GM18502 (cell line): ENCODE measurements at regions not wholly inside any gene's neighbourhood (a gene's known extent, or its start where the extent isn't known, plus 50 kb on each side); places are given as distances from the start of the nearest gene placed in this dataset.
"Not testable (repeated sequence)": the region's sequence is repeated elsewhere in the genome, so short reads cannot be mapped to it uniquely, and the experiment has no call there.

Experiments
- ATAC-seq: cut with Tn5 transposase; IDR thresholded peaks from one replicate; pipeline ENCODE4 v1.9.1; 2021; ENCODE audit warnings: mild to moderate bottlenecking; ENCODE audit not compliant: unreplicated experiment, poor library complexity

GRCh38 chr4:9604031-9604892 is 160.0 kb downstream of the DEFB131A start:
- ATAC-seq: not testable (repeated sequence)

DNA sequence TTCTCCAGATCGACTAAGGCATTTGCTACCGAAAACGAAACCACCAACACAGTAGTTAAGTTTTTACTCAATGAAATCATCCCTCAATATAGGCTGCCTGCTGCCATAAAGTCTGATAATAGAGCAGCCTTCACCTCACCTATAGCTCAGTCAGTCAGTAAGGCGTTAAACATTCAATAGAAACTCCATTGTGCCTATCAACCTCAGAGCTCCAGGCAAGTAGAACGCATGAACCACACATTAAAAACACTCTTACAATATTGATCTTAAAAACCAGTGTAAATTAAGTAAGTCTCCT is 160.6 kb downstream of the DEFB131A start:
- ATAC-seq: not testable (repeated sequence)

DNA sequence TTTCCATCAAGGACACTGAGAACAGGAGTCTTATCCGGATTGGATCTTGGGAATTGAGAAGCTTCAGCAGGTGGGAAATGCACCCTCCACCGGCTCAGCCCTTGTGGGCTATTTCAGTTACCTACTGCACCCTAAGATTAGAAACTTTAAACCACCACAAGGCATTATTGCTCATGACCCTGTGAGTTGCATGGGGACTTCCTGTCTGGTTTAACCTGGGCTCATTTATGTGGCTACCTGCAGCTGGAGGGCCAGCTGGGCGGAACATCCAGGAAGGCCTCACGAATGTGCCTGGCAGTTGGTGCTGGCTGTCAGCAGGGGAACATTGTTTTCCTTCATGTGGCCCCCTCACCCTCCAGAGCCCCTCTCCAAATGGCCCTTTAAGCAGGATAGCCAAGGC is 164.1 kb downstream of the DEFB131A start:
- ATAC-seq: no peak

- not testable (repeated sequence) for ATAC-seq
These were observed 166.1 kb downstream of the DEFB131A start for GRCh38 chr4:9610321-9610720.

GRCh38 chr4:9611101-9611500 is 166.9 kb downstream of the DEFB131A start:
- ATAC-seq: no peak

GRCh38 chr4:9636411-9636810 is 145.0 kb upstream of the DRD5 start:
- ATAC-seq: not testable (repeated sequence)

GRCh38 chr4:9659678-9660077 is 121.8 kb upstream of the DRD5 start:
- not testable (repeated sequence) for ATAC-seq

DNA sequence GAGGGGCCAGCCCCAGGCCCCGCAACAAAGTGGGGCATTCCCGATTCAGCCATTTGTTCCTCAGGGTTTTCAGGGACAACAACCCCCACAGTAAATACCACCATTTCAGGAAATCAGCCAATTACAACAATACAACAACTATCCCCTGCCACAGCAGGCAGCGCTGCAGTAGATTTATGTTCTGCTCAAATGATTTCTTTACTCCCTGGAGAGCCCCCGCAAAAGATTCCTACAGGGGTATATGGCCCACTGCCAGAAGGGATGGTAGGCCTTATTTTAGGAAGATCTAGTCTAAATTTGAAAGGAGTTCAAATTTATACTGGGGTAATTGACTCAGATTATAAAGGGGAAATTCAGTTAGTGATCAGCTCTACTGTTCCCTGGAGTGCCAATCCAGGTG is 120.5 kb upstream of the DRD5 start:
- not testable (repeated sequence) for ATAC-seq

GRCh38 chr4:9670725-9671124 is 110.7 kb upstream of the DRD5 start:
- ATAC-seq: not testable (repeated sequence)

DNA sequence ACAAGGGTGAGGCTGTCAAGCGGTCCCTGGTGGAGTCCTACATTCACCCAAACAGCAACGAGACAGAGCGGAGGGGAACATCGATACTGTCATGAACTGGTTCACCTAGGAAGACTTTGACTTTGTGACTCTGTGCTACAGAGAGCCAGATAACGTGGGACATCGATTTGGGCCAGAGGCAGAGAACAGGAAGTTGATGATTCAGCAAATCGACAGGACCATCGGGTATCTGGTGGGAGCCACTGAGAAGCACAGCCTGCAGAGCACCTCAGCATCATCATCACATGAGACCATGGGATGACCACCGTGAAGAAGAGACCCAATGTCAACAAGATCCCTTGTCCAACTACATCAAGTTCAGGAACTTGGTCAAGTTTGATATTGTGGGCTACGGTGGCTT is 104.1 kb upstream of the DRD5 start:
- ATAC-seq: not testable (repeated sequence)

- ATAC-seq: no peak
These were observed 101.5 kb upstream of the DRD5 start for GRCh38 chr4:9679704-9680478.

GRCh38 chr4:9683174-9683573 is 98.3 kb upstream of the DRD5 start:
- not testable (repeated sequence) for ATAC-seq

DNA sequence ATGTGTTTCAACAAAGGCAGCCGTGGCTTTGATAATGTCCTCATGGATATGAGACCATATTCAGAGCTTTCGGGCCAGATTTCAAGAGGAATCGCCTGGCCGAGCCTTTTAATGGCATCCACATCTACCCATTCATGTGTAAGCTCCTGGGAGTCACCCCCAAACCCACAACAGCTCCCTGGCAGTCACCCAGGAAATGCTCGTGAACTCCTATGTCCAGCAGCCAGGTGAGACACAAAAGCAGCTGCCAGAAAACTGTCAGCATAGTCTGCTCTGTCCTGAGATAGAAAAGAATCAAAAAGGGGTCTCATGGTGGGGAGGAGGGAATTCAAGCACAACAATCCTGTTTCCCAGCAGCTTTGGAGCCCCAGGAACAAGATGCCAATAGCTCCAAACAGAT is 96.4 kb upstream of the DRD5 start:
- ATAC-seq: not testable (repeated sequence)

DNA sequence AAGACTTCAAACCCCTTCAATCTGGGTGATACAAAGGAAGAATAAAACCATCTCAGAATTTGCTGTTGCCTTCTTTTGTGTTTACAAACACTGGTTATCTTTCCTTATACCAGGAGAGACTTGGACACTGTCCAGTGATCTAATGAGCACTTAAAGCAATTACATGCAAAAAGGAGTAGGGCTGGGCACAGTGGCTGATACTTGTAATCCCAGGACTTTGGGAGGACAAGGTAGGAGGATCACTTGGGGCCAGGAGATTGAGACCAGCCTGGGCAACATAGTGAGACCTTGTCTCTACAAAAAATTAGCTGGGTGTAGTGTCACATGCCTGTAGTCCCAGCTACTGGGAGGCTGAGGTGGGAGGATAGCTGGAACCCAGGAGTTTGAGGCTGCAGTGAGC is 95.7 kb upstream of the DRD5 start:
- ATAC-seq: no peak

GRCh38 chr4:9690636-9691237 is 90.7 kb upstream of the DRD5 start:
- not testable (repeated sequence) for ATAC-seq

DNA sequence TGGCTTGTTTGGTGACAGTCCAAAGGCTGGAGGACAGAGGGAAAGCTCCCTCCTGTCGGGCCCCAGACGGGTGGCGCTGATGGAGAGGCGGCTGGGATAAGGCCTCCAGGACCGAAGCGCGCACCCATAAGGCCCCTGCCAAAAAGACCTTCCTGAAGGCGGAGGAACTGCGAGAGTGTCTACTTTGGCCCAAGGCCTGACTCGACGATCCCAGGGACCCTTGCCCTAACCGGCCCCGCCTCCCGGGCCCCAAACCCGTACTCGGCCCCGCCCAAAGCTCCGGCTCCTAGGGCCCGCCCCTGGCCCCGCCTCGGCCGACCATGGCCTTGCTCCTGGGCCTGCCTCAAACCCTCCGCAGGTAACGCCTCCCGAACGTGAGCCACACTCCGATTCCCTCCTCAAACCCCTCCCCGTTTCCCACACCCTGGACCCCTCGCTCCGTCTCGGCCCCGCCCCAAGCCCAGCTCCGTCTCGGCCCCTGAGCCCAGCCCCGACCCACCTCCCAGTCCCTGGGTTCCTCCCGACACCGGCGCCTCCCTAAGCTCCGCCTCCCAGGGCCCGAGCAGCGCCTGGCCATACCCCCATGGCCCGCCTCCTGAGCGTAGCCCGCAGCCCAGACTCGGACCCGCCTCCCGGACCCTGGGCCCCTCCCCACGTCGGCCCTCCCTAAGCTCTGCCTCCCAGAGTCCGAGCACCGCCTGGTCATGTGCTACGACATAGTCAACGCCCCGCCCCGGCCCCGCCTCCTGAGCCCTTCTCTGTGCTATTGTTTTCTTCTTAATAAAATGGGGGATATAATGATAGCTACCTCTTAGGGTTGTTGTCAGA is 90.0 kb upstream of the DRD5 start:
- ATAC-seq: peak; percentile 100

GRCh38 chr4:9692791-9693491 is 88.5 kb upstream of the DRD5 start:
- ATAC-seq: not testable (repeated sequence)

DNA sequence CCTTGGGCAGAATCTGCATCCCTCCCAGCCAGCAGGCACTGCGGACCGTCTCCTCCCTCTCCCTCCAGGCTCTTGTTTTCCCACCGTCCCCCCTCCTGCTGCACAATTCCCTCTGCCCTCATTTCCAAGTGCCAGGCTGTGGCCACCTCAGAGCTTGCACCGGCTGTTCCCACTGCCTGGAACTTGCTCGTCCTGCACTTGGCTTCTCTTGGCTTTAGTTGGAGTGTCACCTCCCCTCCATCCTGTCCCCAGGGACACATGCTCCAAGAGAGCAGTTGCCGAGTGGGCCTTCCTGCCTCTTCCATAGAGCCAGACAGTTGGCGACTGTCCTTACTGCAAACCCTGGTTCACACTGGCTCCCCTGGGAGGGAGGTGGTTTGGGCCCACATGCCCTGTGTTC is 87.0 kb upstream of the DRD5 start:
- ATAC-seq: not testable (repeated sequence)

- not testable (repeated sequence) for ATAC-seq
These were observed 85.4 kb upstream of the DRD5 start for GRCh38 chr4:9695994-9696393.

DNA sequence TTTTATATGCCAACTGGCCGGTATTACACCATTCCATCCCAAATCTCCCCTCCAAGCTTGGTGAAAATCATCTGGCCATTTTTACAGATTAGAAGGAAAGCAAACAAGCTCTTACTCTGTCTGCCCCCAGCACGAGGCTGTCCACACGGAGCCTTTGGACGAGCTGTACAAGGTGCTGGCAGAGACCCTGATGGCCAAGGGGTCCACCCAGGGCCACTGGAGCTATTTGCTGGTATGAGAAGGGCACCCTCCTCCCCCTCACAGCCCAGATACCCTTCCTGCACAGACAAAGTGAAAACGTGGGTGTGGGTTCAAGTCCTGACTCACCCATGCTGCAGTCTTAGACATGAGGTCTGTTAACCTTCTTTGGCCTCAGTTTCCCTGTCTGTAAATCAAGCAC is 84.9 kb upstream of the DRD5 start:
- not testable (repeated sequence) for ATAC-seq
